Type B pancreatic cell (in vitro differentiated cells): ENCODE measurements at regions not wholly inside any gene's neighbourhood (a gene's known extent, or its start where the extent isn't known, plus 50 kb on each side); places are given as distances from the start of the nearest gene placed in this dataset.
"Not testable (repeated sequence)": the region's sequence is repeated elsewhere in the genome, so short reads cannot be mapped to it uniquely, and the experiment has no call there.

Source experiments
- DNase-seq: peaks from one replicate; pipeline ENCODE4 v3.0.0; 2021; ENCODE audit warnings: mixed read lengths; ENCODE audit not compliant: unreplicated experiment; ENCODE audit errors: extremely low spot score
- H3K27ac Mint-ChIP-seq: 2 replicates; pipeline ENCODE4 v1.8.0; 2021; ENCODE audit warnings: mild to moderate bottlenecking, mixed read lengths
- H3K27me3 Mint-ChIP-seq: 2 replicates; pipeline ENCODE4 v1.8.0; 2021; ENCODE audit warnings: mixed read lengths
- H3K36me3 Mint-ChIP-seq: 2 replicates; pipeline ENCODE4 v1.8.0; 2021; ENCODE audit warnings: mixed read lengths
- H3K4me1 Mint-ChIP-seq: one replicate; pipeline ENCODE4 v1.8.0; 2021; ENCODE audit warnings: mixed read lengths; ENCODE audit not compliant: unreplicated experiment
- H3K4me3 Mint-ChIP-seq: 2 replicates; pipeline ENCODE4 v1.8.0; 2021; ENCODE audit warnings: mild to moderate bottlenecking, mixed read lengths
- H3K9me3 Mint-ChIP-seq: 2 replicates; pipeline ENCODE4 v1.8.0; 2021; ENCODE audit warnings: mixed read lengths
- TF ChIP-seq, protein P1 (sequence below): fragments of 200-600 bp; sonication (generic); conservative IDR thresholded peaks from 2 replicates; pipeline ENCODE4 v1.5.0; 2021; ENCODE audit warnings: antibody characterized with exemption, mild to moderate bottlenecking

DNA sequence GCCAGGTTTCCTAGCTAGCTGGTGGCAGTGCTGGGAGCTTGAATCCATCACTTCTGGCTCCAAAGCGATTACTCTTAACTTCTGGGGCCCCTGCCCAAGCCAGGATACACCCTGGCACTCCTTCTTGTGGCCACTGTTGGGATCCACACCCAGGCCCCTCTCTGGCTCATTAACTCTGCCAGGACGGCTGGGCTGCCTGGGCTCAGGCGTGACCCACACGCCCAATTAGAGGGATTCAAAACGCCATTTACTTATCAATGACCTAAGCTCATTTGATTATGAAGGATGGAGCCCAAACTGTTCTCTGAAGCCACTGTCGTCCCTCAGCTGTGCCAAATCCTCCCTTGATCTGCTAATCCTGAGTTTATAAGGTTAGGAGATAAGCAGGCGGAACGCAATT lies 79.7 kb upstream of the BRD7 start:
- no peaks in the 10 kb centered on the region for H3K36me3 Mint-ChIP-seq
- no peak overlapping the region for H3K4me3 Mint-ChIP-seq
- TF ChIP-seq, protein P1, sequence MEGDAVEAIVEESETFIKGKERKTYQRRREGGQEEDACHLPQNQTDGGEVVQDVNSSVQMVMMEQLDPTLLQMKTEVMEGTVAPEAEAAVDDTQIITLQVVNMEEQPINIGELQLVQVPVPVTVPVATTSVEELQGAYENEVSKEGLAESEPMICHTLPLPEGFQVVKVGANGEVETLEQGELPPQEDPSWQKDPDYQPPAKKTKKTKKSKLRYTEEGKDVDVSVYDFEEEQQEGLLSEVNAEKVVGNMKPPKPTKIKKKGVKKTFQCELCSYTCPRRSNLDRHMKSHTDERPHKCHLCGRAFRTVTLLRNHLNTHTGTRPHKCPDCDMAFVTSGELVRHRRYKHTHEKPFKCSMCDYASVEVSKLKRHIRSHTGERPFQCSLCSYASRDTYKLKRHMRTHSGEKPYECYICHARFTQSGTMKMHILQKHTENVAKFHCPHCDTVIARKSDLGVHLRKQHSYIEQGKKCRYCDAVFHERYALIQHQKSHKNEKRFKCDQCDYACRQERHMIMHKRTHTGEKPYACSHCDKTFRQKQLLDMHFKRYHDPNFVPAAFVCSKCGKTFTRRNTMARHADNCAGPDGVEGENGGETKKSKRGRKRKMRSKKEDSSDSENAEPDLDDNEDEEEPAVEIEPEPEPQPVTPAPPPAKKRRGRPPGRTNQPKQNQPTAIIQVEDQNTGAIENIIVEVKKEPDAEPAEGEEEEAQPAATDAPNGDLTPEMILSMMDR = peak; percentile 54
- H3K9me3 Mint-ChIP-seq = no peaks in the 10 kb centered on the region
- no peak for DNase-seq
- peaks cover 11% of the 10 kb centered on the region for H3K27me3 Mint-ChIP-seq
- H3K27ac Mint-ChIP-seq = no peak overlapping the region
- peaks cover 15% of the 10 kb centered on the region for H3K4me1 Mint-ChIP-seq

DNA sequence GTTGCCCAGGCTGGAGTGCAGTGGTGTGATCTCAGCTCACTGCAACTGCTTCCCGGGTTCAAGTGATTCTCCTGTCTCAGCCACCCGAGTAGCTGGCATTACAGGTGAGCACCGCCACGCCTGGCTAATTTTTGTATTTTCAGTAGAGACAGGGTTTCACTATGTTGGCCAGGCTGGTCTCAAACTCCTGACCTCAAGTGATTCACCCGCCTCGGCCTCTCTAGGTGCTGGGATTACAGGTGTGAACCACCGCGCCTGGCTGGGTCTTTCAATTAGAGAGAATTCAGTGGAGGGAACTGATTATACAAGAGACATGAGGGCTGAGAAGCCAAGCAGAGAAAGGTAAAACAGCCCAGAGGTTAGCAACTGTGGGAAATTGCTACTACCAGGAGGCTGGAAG lies 78.6 kb upstream of the BRD7 start:
- H3K4me1 Mint-ChIP-seq = peaks cover 15% of the 10 kb centered on the region
- H3K9me3 Mint-ChIP-seq, DNase-seq, H3K36me3 Mint-ChIP-seq, H3K27ac Mint-ChIP-seq: not testable (repeated sequence)
- H3K4me3 Mint-ChIP-seq = peak overlapping the region; percentile 23
- peaks cover 11% of the 10 kb centered on the region for H3K27me3 Mint-ChIP-seq

DNA sequence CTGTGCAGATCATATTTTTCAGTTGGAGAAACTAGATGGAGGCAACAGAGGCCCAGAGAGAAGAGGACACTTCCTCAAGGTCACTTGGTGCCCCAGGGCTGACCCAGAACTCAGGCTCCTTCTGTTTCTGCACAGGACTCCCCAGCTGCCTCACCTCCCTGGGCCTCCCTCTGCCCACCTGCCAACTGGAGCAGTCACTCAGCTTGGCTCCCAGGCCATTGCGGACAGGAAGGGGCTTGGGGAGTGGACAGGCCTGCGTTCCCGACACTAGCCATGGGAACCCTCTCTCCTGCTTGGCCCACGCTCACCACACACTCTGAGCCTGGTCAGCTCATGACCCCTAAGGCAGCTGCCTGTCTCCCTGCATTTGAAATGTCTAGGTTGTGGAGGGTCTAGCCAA lies 78.1 kb upstream of the BRD7 start:
- H3K4me1 Mint-ChIP-seq = peaks cover 15% of the 10 kb centered on the region
- no peaks in the 10 kb centered on the region for H3K9me3 Mint-ChIP-seq
- H3K27me3 Mint-ChIP-seq = peaks cover 11% of the 10 kb centered on the region
- H3K4me3 Mint-ChIP-seq = no peak overlapping the region
- no peak overlapping the region for H3K27ac Mint-ChIP-seq
- no peak for DNase-seq
- TF ChIP-seq, protein P1 = no peak
- no peaks in the 10 kb centered on the region for H3K36me3 Mint-ChIP-seq

DNA sequence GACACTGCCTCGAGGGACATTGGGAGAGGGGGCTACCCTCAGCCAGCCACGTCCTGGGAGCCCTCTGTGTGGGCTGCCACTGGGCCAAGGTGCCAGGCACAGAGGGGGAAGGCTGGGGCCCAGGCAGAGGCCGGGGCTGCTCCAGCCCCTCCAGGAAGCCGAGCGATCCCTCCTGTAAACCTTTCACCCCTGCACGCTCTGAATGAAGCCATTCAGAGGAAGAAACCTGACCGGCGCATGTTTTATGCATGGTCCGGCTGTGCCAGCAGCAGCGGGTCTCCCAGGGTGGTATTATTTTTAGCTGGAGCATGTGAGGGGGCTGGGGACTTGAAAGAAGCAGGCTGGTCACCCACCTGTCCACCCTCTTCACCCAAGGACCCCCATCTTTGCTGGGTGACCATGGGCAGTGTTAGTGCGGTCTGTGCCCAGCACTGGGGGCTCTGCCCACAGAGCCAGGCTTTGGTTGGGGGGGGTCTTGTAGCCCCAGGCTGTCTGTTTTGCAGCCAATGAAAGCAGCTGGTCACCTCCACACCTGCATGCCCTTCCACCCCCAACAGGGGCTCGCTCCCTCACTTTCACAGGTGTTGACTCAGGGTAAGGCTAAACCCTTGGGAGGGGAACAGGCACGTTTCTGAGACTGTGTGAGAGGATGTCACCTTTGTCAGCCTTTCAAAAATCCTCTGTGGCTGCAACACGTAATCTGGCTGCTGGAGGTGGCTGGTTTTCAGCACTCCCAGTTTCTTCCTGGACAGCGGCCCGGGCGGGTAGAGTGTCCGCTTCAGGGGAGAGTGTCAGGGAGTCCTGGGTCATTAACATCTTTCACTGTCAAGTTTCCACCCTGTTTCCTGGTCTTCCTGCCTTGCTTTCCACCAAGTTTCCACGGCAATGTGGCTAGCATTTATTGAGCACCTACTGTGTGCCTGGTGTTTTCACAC lies 77.1 kb upstream of the BRD7 start:
- Mint-ChIP-seq H3K9me3 (no peaks in the 10 kb centered on the region), H3K4me3 (no peak overlapping the region), H3K36me3 (no peaks in the 10 kb centered on the region), H3K27me3 (peaks cover 11% of the 10 kb centered on the region), H3K27ac (no peak overlapping the region), H3K4me1 (peaks cover 6% of the 10 kb centered on the region)
- TF ChIP-seq, protein P1 = no peak
- no peak for DNase-seq

DNA sequence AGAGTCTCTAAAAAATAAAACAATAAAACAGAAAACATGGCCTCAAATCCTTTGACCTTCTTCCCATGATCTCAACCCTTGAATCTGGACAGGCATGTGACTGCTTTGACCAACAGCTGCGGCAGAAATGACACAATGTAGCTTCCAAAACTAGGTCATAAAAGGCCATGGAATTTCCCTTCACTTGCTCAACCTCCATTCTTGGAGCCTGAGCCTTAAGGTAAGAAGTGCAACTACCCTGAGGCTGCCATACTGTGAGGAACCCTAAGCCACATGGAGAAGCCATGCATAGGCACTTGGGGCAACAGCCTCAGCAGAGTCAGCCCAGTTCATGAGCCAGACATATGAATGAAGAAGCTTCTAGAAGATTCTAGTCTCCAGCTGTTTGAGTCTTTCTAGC lies 75.7 kb upstream of the BRD7 start:
- Mint-ChIP-seq H3K27ac (no peak overlapping the region), H3K4me3 (no peak overlapping the region), H3K36me3 (no peaks in the 10 kb centered on the region), H3K27me3 (peaks cover 11% of the 10 kb centered on the region), H3K9me3 (peaks cover 4% of the 10 kb centered on the region), H3K4me1 (peaks cover 6% of the 10 kb centered on the region)
- TF ChIP-seq, protein P1 = no peak
- DNase-seq = no peak

DNA sequence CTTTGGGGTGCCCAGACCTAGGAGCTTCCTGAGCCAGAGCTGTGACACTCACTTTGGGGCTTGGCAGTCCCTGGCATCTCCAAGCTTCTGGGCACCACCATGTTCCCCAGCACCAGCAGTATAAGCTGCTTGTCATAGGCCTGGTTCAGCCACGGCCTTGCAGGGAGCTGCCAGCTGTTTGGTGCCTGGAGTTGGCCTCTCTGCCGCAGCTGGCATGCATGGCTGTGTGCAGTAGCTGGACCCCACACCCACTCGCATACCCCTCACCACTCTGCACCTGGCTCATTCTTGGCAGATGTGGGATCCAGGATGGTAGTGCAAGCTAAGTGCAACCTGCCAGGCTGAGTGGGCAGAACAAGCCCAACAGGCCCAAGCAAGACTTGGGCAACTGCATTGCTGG lies 73.4 kb upstream of the BRD7 start:
- peaks cover 6% of the 10 kb centered on the region for H3K4me1 Mint-ChIP-seq
- peaks cover 3% of the 10 kb centered on the region for H3K27me3 Mint-ChIP-seq
- peaks cover 15% of the 10 kb centered on the region for H3K9me3 Mint-ChIP-seq
- H3K4me3 Mint-ChIP-seq = no peak overlapping the region
- no peak for DNase-seq
- H3K27ac Mint-ChIP-seq = no peak overlapping the region
- TF ChIP-seq, protein P1 = no peak
- no peaks in the 10 kb centered on the region for H3K36me3 Mint-ChIP-seq
